Spleen (tissue), 11 donors: ENCODE measurements at regions not wholly inside any gene's neighbourhood (a gene's known extent, or its start where the extent isn't known, plus 50 kb on each side); places are given as distances from the start of the nearest gene placed in this dataset.

Experiments used
- DNase-seq: peaks from one replicate; pipeline ENCODE4 v3.0.0-alpha.2; 2020
- H3K27ac ChIP-seq, 8 donors: fragments of 200-600 bp; sonication (generic) in 7 of 8; 1 replicate in 4 of 8; 2 replicates in 4 of 8; pipeline versions ENCODE4 v1.5.0 to v1.8.0; 2016 to 2021; ENCODE audit warnings: inconsistent platforms in 4 of 8, mild to moderate bottlenecking in 4 of 8, moderate library complexity in 1 of 8
- H3K27me3 ChIP-seq, 7 donors: fragments of 200-600 bp; sonication (generic) in 6 of 7; replicated peaks in 1 of 7; 1 replicate in 4 of 7; 2 replicates in 3 of 7; pipeline versions ENCODE4 v1.5.0 to v1.8.0; 2016 to 2021; ENCODE audit warnings: inconsistent platforms in 3 of 7, mild to moderate bottlenecking in 1 of 7
- H3K36me3 ChIP-seq, 6 donors: fragments of 200-600 bp; sonication (generic) in 5 of 6; 1 replicate in 4 of 6; 2 replicates in 2 of 6; pipeline versions ENCODE4 v1.5.0 to v1.8.0; 2016 to 2021; ENCODE audit warnings: inconsistent platforms in 2 of 6
- H3K4me1 ChIP-seq, 6 donors: fragments of 200-600 bp; sonication (generic) in 5 of 6; 1 replicate in 3 of 6; 2 replicates in 3 of 6; pipeline versions ENCODE4 v1.5.0 to v1.8.0; 2016 to 2021; ENCODE audit warnings: inconsistent platforms in 3 of 6
- H3K4me3 ChIP-seq, 8 donors: fragments of 200-600 bp; sonication (generic) in 7 of 8; 1 replicate in 4 of 8; 2 replicates in 4 of 8; pipeline versions ENCODE4 v1.5.0 to v1.8.0; 2016 to 2021; ENCODE audit warnings: inconsistent platforms in 4 of 8, mild to moderate bottlenecking in 4 of 8, moderate library complexity in 2 of 8
- H3K9me3 ChIP-seq, 8 donors: fragments of 200-600 bp; sonication (generic) in 7 of 8; 1 replicate in 4 of 8; 2 replicates in 4 of 8; pipeline versions ENCODE4 v1.5.0 to v1.8.0; 2016 to 2021; ENCODE audit warnings: inconsistent platforms in 4 of 8
- CTCF ChIP-seq, 11 experiments: fragments of 200-600 bp in 7 of 11; fragments of 450-650 bp in 4 of 11; sonication (generic) in 4 of 11; IDR thresholded peaks in 8 of 11; conservative IDR thresholded peaks in 3 of 11; 1 replicate in 7 of 11; 2 replicates in 4 of 11; pipeline versions ENCODE4 v1.4.0 to v1.8.0; 2016 to 2021; ENCODE audit warnings: antibody characterized with exemption in 11 of 11, inconsistent platforms in 4 of 11, mild to moderate bottlenecking in 1 of 11
- POLR2A ChIP-seq, 3 donors: fragments of 450-650 bp; IDR thresholded peaks; one replicate each; pipeline ENCODE4 v1.5.1; 2017; ENCODE audit warnings: antibody characterized with exemption in 3 of 3, mild to moderate bottlenecking in 1 of 3
- POLR2AphosphoS5 ChIP-seq, 3 donors: sonication (generic); formaldehyde crosslinking; IDR thresholded peaks; one replicate each; pipeline ENCODE4 v1.5.1; 2017; ENCODE audit warnings: antibody characterized with exemption in 3 of 3
- WGBS, 5 donors: extraction: QIAGEN DNeasy Blood & Tissue Kit in 3 of 5; methylation state at CpG; one replicate each; pipeline versions ENCODE4 v1.1.5 to v1.1.7; 2013 to 2018; 5-methylcytosine and 5-hydroxymethylcytosine counted together
- intact Hi-C: fragments of 100-400 bp; cut with DNase I; formaldehyde crosslinking; loops from one replicate; pipeline ENCODE4 v1.15.0; 2023; ENCODE audit warnings: low total_unique reads
- donor health status: healthy with polysubstance abuse.
- donor health status: DM: no; HTN: no; CAD: no; lungs with moderate emphysema.
- donor health status: DM: no; HTN: no; CAD: no.
- donor health status: Bipolar disorder and iron deficiency.
- donor health status: healthy.
- donor health status: DM: no; HTN: no; CAD: no.
- donor health status: DM: yes; HTN: yes; CAD: no.

DNA sequence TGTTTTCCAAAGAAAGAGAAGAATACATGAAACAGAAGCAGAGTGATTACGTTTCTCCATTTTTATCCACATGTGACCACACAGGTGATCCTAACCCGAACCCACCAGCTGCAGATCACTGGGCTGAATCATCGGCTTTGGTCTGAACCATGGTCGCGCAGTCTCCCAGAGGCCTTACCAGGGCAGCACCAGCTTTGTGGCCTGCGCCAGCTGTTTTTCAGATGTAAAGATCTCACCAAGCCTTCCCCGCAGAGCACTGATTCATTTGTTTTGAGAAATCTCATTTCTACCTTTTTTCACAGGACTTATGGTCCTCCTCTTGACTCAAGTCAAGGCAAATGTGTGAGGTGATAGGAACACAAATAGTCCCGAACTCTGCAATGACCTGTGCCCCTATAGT is 207.0 kb upstream of the PPP2R2D start:
- H3K9me3 ChIP-seq: no peaks in the 10 kb centered on the region
- no peaks in the 10 kb centered on the region for H3K4me1 ChIP-seq
- DNase-seq: no peak
- 86 to 91% (median 87%) methylated on average over 8 of the region's 8 CpGs for WGBS, 5 donors
- H3K27me3 ChIP-seq: peaks cover 0 to 43% (median 0%) of the 10 kb centered on the region in 7 donors
- no peak overlapping the region for H3K27ac ChIP-seq
- H3K4me3 ChIP-seq: no peak overlapping the region
- H3K36me3 ChIP-seq: no peaks in the 10 kb centered on the region
- no peak for TF ChIP-seq POLR2AphosphoS5 (IDR thresholded peaks at IDR 0.05)
- no peak for TF ChIP-seq POLR2A (IDR thresholded peaks at IDR 0.05)
- no peak for TF ChIP-seq CTCF (IDR thresholded peaks at IDR 0.05 in 8 of 11, conservative IDR thresholded peaks at IDR 0.05 in 3 of 11)
- intact Hi-C loops: no loop called here

- Histone ChIP-seq H3K27ac (no peak overlapping the region), H3K4me1 (no peaks in the 10 kb centered on the region), H3K9me3 (no peaks in the 10 kb centered on the region), H3K27me3 (peaks cover 0 to 48% (median 0%) of the 10 kb centered on the region in 7 donors), H3K4me3 (no peak overlapping the region), H3K36me3 (no peaks in the 10 kb centered on the region)
- no peak for TF ChIP-seq POLR2AphosphoS5 (IDR thresholded peaks at IDR 0.05)
- no peak for TF ChIP-seq POLR2A (IDR thresholded peaks at IDR 0.05)
- TF ChIP-seq CTCF (IDR thresholded peaks at IDR 0.05 in 8 of 11, conservative IDR thresholded peaks at IDR 0.05 in 3 of 11): no peak
- DNase-seq: no peak
- 78 to 90% (median 83%) methylated on average over 10 to 11 of the region's 11 CpGs for WGBS, 5 donors
- intact Hi-C loops: no loop called here
These were observed 206.5 kb upstream of the PPP2R2D start for GRCh38 chr10:131694168-131694780.

- H3K9me3 ChIP-seq: no peaks in the 10 kb centered on the region
- intact Hi-C loops: no loop called here
- no peak overlapping the region for H3K27ac ChIP-seq
- H3K4me3 ChIP-seq: no peak overlapping the region
- H3K36me3 ChIP-seq: no peaks in the 10 kb centered on the region
- WGBS, 5 donors: 81 to 88% (median 84%) methylated on average over 9 to 11 of the region's 11 CpGs
- H3K4me1 ChIP-seq: no peaks in the 10 kb centered on the region
- peaks cover 0 to 53% (median 0%) of the 10 kb centered on the region in 7 donors for H3K27me3 ChIP-seq
- DNase-seq: peak; percentile 62
- TF ChIP-seq POLR2AphosphoS5 (IDR thresholded peaks at IDR 0.05) (no peak), CTCF (IDR thresholded peaks at IDR 0.05 in 8 of 11, conservative IDR thresholded peaks at IDR 0.05 in 3 of 11) (no peak), POLR2A (IDR thresholded peaks at IDR 0.05) (no peak)
These were observed 205.9 kb upstream of the PPP2R2D start for GRCh38 chr10:131694781-131695495.

GRCh38 chr10:131695496-131696165 is 205.2 kb upstream of the PPP2R2D start:
- intact Hi-C loops: no loop called here
- no peaks in the 10 kb centered on the region for H3K9me3 ChIP-seq
- no peak overlapping the region for H3K4me3 ChIP-seq
- H3K36me3 ChIP-seq: no peaks in the 10 kb centered on the region
- H3K27me3 ChIP-seq: peaks cover 0 to 59% (median 0%) of the 10 kb centered on the region in 7 donors
- DNase-seq: peak; percentile 64
- no peak overlapping the region for H3K27ac ChIP-seq
- H3K4me1 ChIP-seq: no peaks in the 10 kb centered on the region
- WGBS, 5 donors: 58 to 68% (median 63%) methylated on average over 21 to 23 of the region's 23 CpGs
- TF ChIP-seq POLR2A (IDR thresholded peaks at IDR 0.05): no peak
- TF ChIP-seq CTCF (IDR thresholded peaks at IDR 0.05 in 8 of 11, conservative IDR thresholded peaks at IDR 0.05 in 3 of 11): no peak
- TF ChIP-seq POLR2AphosphoS5 (IDR thresholded peaks at IDR 0.05): no peak
